Activated naive CD4-positive, alpha-beta T cell treated with anti-CD3 and anti-CD28 coated beads, Interleukin-2, amount 10 ng/mL, durations not matched to agents 7 days and 5 days (primary cell): ENCODE measurements at regions not wholly inside any gene's neighbourhood (a gene's known extent, or its start where the extent isn't known, plus 50 kb on each side); places are given as distances from the start of the nearest gene placed in this dataset.

Experiments used
- CTCF ChIA-PET: fragments of 350-600 bp; sonication (Branson Sonifier 250); formaldehyde crosslinking; loops from one replicate; lab custom pipeline; 2021; ENCODE audit warnings: antibody characterized with exemption; lab: Charles Lee
- DNase-seq: peaks from one replicate; pipeline ENCODE4 v3.0.0-alpha.2; 2020
- H3K27ac Mint-ChIP-seq: one replicate; pipeline ENCODE4 v1.8.0; 2021; ENCODE audit warnings: mild to moderate bottlenecking, moderate library complexity, mixed read lengths
- H3K27me3 Mint-ChIP-seq: one replicate; pipeline ENCODE4 v1.8.0; 2021; ENCODE audit warnings: mild to moderate bottlenecking, mixed read lengths
- H3K36me3 Mint-ChIP-seq: one replicate; pipeline ENCODE4 v1.8.0; 2021; ENCODE audit warnings: mixed read lengths
- H3K4me1 Mint-ChIP-seq: one replicate; pipeline ENCODE4 v1.8.0; 2021; ENCODE audit warnings: mixed read lengths
- H3K4me3 Mint-ChIP-seq: one replicate; pipeline ENCODE4 v1.8.0; 2021; ENCODE audit warnings: mild to moderate bottlenecking, moderate library complexity, mixed read lengths
- H3K9me3 Mint-ChIP-seq: one replicate; pipeline ENCODE4 v1.8.0; 2021; ENCODE audit warnings: mixed read lengths

DNA sequence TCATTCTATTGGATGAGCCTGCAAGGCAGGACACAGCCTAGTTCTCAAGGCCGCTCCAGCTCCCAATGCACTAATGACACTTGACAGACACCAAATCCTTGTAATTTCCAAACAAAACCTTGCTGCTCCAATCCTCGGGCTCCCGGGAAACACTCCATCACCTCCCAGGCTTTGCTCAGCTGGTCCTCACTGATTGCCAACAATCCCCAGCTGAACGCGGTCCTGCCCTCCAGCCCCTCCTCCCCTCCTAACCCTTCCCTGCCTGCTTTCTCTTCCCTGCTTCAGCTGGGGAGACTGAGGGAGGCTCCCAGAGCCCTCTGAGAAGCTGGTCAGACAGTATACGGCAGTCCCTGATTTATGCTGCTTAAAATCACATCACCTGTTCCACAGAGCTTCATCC lies 114.4 kb upstream of the TNR start:
- CTCF ChIA-PET: no interaction called here
- no peak overlapping the region for H3K4me3 Mint-ChIP-seq
- no peaks in the 10 kb centered on the region for H3K36me3 Mint-ChIP-seq
- no peak for DNase-seq
- no peaks in the 10 kb centered on the region for H3K9me3 Mint-ChIP-seq
- H3K27me3 Mint-ChIP-seq: peaks cover 18% of the 10 kb centered on the region
- no peaks in the 10 kb centered on the region for H3K4me1 Mint-ChIP-seq
- no peak overlapping the region for H3K27ac Mint-ChIP-seq

DNA sequence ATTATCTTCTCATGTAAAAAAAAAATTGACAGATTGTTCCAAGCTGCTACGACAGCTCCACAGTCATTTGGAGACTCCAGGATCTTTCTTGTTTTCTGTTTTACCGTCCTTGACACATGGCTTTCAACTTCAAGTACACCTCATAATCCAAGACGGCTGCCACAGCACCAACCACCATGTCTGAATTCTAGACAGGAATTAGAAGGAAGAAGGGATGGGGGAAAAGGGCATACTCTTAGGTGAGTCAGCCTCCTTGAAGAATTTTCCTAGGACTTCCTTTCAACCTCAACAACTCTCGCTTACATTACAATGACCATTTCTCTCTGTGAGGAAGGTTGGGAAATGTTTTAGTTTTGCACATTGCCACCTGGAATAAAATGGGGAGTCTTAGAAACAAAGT lies 110.3 kb upstream of the TNR start:
- Mint-ChIP-seq H3K36me3 (no peaks in the 10 kb centered on the region), H3K27me3 (peaks cover 22% of the 10 kb centered on the region), H3K4me3 (no peak overlapping the region), H3K4me1 (no peaks in the 10 kb centered on the region), H3K9me3 (no peaks in the 10 kb centered on the region), H3K27ac (no peak overlapping the region)
- DNase-seq: no peak
- CTCF ChIA-PET: no interaction called here

- CTCF ChIA-PET: no interaction called here
- Mint-ChIP-seq H3K9me3 (no peaks in the 10 kb centered on the region), H3K4me1 (no peaks in the 10 kb centered on the region), H3K4me3 (no peak overlapping the region), H3K27ac (no peak overlapping the region), H3K27me3 (peaks cover 14% of the 10 kb centered on the region), H3K36me3 (no peaks in the 10 kb centered on the region)
- no peak for DNase-seq
Observed at GRCh38 chr1:175851749-175852148, 108.4 kb upstream of the TNR start.

DNA sequence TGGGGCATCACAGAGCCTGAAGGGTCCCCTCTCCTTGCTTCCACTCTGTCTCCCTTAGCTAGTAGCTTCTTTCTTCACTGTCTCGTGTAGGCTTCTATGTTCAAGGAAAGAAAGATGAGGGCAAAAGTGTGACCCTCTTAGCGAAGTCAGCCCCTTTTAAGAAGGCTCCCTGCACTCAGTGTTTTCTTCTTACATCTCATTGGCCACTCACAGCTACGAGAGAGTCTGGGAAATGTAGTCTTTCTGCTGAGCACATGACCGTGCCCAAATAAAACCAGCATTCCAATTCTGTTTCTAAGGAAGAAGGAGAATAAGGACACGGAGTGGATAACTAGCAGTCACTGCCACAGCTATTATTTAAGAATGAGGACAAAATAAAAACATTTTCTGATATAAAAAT lies 104.9 kb upstream of the TNR start:
- Mint-ChIP-seq H3K27me3 (peaks cover 10% of the 10 kb centered on the region), H3K4me1 (no peaks in the 10 kb centered on the region), H3K4me3 (no peak overlapping the region), H3K9me3 (no peaks in the 10 kb centered on the region), H3K36me3 (no peaks in the 10 kb centered on the region), H3K27ac (no peak overlapping the region)
- DNase-seq: no peak
- CTCF ChIA-PET: no interaction called here

GRCh38 chr1:175845985-175846384 lies 102.6 kb upstream of the TNR start:
- Mint-ChIP-seq H3K4me3 (no peak overlapping the region), H3K27me3 (no peaks in the 10 kb centered on the region), H3K27ac (no peak overlapping the region), H3K4me1 (no peaks in the 10 kb centered on the region), H3K36me3 (no peaks in the 10 kb centered on the region), H3K9me3 (no peaks in the 10 kb centered on the region)
- no peak for DNase-seq
- CTCF ChIA-PET: no interaction called here

DNA sequence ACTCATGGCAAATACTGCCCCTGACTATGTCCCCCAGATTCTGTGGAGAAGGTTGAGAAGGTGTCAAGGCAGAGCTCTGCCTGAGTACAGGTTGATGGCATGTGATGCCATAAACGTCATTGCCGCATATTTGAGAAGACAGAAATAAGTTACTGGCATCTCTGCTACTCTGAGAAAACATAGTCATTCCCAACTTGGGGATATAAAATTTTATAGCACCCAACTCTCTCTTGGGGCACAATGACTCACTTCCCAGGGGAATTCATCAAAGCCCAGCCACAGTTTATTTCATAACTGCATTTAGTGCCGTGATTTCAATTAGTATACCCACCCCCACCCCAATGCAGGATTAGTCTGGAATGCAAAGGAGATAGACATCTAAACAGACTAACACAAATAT lies 101.9 kb upstream of the TNR start:
- CTCF ChIA-PET: no interaction called here
- Mint-ChIP-seq H3K4me1 (no peaks in the 10 kb centered on the region), H3K4me3 (no peak overlapping the region), H3K27me3 (no peaks in the 10 kb centered on the region), H3K36me3 (no peaks in the 10 kb centered on the region), H3K9me3 (no peaks in the 10 kb centered on the region), H3K27ac (no peak overlapping the region)
- DNase-seq: no peak

GRCh38 chr1:175844877-175845276 lies 101.5 kb upstream of the TNR start:
- no peak overlapping the region for H3K27ac Mint-ChIP-seq
- H3K27me3 Mint-ChIP-seq: no peaks in the 10 kb centered on the region
- no peak for DNase-seq
- no peaks in the 10 kb centered on the region for H3K4me1 Mint-ChIP-seq
- no peak overlapping the region for H3K4me3 Mint-ChIP-seq
- no peaks in the 10 kb centered on the region for H3K9me3 Mint-ChIP-seq
- CTCF ChIA-PET: no interaction called here
- H3K36me3 Mint-ChIP-seq: no peaks in the 10 kb centered on the region

DNA sequence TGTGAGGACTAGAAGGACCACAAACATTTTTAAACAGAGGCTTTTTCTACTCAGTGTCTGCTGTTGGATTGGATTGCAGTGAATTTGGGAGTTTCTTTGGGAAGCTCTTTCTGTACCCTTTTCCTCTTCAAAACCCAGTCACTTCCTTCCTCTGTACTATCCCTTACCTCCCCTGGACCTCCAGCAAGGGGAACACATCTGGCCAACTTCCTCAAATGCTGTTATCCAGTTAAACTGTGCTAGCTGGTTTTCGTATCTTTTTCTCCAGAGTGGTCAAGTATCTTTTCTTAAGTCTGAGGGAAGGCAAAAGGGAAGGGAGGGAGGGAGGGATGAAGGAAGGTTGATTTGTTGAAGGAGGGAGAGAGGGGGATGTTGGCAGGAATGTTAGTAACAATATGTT lies 99.2 kb upstream of the TNR start:
- CTCF ChIA-PET: no interaction called here
- no peak for DNase-seq
- H3K27me3 Mint-ChIP-seq: peaks cover 3% of the 10 kb centered on the region
- H3K27ac Mint-ChIP-seq: no peak overlapping the region
- H3K4me3 Mint-ChIP-seq: no peak overlapping the region
- no peaks in the 10 kb centered on the region for H3K9me3 Mint-ChIP-seq
- no peaks in the 10 kb centered on the region for H3K4me1 Mint-ChIP-seq
- H3K36me3 Mint-ChIP-seq: no peaks in the 10 kb centered on the region

DNA sequence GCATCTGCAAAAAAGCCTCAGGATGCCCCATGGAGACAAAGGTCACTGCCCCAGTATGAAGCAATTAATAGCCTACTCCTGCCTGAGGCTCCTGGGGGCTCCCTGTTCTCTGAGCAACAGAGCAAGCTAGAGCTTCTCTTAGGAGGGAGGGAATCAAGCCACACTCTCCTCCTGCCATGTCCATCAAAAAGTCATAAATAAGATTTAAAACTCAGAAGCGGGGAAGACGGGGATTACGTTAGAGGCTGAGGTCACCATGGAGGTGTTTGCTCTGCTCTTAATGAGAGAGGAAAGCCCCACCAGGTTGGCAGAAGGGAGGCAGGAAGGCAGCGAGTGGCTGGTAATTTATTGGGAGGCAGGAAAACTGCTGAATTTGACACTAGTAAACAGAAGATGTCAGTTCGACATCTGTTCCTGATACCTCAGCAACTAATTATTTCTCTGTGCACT lies 98.4 kb upstream of the TNR start:
- no peak overlapping the region for H3K27ac Mint-ChIP-seq
- no peaks in the 10 kb centered on the region for H3K36me3 Mint-ChIP-seq
- CTCF ChIA-PET: no interaction called here
- no peaks in the 10 kb centered on the region for H3K4me1 Mint-ChIP-seq
- DNase-seq: no peak
- peaks cover 3% of the 10 kb centered on the region for H3K27me3 Mint-ChIP-seq
- H3K4me3 Mint-ChIP-seq: no peak overlapping the region
- no peaks in the 10 kb centered on the region for H3K9me3 Mint-ChIP-seq

GRCh38 chr1:175840787-175841186 lies 97.4 kb upstream of the TNR start:
- Mint-ChIP-seq H3K27ac (no peak overlapping the region), H3K4me3 (no peak overlapping the region), H3K4me1 (no peaks in the 10 kb centered on the region), H3K36me3 (no peaks in the 10 kb centered on the region), H3K9me3 (no peaks in the 10 kb centered on the region), H3K27me3 (peaks cover 3% of the 10 kb centered on the region)
- CTCF ChIA-PET: no interaction called here
- DNase-seq: no peak

- Mint-ChIP-seq H3K27me3 (peaks cover 3% of the 10 kb centered on the region), H3K9me3 (no peaks in the 10 kb centered on the region), H3K4me1 (no peaks in the 10 kb centered on the region), H3K27ac (no peak overlapping the region), H3K4me3 (no peak overlapping the region), H3K36me3 (no peaks in the 10 kb centered on the region)
- DNase-seq: no peak
- CTCF ChIA-PET: no interaction called here
Observed at GRCh38 chr1:175839779-175840669, 96.6 kb upstream of the TNR start.

- DNase-seq: no peak
Observed at GRCh38 chr1:175834597-175834996, 91.2 kb upstream of the TNR start.

DNA sequence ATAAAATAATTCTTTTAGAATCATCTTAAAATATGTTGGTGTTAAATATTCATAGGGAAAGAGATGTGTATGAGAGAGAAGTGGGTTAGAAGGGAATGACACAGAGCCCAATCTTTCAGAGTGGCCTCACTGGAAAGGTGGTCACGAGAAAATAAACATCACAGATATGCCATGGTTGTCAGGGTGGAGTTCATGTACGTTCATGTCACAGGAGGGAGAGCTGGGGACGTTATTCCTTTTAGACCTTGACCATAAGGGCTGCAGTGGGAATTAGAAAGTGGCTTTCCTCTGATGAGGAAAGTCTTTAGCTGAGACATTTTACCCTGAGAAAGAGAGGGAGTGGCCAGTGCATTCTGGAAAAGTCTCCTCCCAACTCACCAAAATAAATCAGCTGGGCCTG lies 90.6 kb upstream of the TNR start:
- H3K27ac Mint-ChIP-seq: no peak overlapping the region
- no peaks in the 10 kb centered on the region for H3K4me1 Mint-ChIP-seq
- peaks cover 5% of the 10 kb centered on the region for H3K27me3 Mint-ChIP-seq
- H3K9me3 Mint-ChIP-seq: no peaks in the 10 kb centered on the region
- no peak for DNase-seq
- H3K36me3 Mint-ChIP-seq: no peaks in the 10 kb centered on the region
- CTCF ChIA-PET: no interaction called here
- H3K4me3 Mint-ChIP-seq: no peak overlapping the region

More at GRCh38 chr1:175834597-175834996, 91.2 kb upstream of the TNR start:
- Mint-ChIP-seq H3K4me3 (no peak overlapping the region), H3K27ac (no peak overlapping the region), H3K27me3 (peaks cover 6% of the 10 kb centered on the region), H3K4me1 (no peaks in the 10 kb centered on the region), H3K36me3 (no peaks in the 10 kb centered on the region), H3K9me3 (no peaks in the 10 kb centered on the region)
- CTCF ChIA-PET: no interaction called here

- Mint-ChIP-seq H3K27me3 (peaks cover 5% of the 10 kb centered on the region), H3K4me1 (no peaks in the 10 kb centered on the region), H3K4me3 (no peak overlapping the region), H3K27ac (no peak overlapping the region), H3K9me3 (no peaks in the 10 kb centered on the region), H3K36me3 (no peaks in the 10 kb centered on the region)
- CTCF ChIA-PET: no interaction called here
- DNase-seq: no peak
Observed at GRCh38 chr1:175833502-175833901, 90.1 kb upstream of the TNR start.

DNA sequence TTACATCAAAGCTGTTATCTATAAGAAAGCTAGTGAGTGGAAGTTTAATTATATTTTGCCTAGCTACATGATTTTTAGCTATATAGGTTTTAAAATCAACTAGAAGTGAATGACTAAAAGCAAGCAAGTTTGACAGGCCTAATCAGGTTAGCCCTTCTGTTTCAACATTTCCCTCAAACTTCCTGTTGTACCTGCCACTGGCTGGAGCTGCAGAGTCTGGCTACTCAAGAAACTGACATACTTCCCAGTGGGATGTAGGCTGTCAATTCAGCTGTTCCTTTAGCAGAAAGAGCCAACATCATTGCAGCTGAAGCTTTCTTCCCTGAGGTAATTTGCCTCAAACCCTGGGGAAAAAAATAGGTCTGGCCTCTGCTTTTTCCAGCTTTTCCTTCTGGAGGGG lies 87.1 kb upstream of the TNR start:
- CTCF ChIA-PET: no interaction called here
- H3K27me3 Mint-ChIP-seq: peaks cover 5% of the 10 kb centered on the region

More for the DNA sequence above, 87.1 kb upstream of the TNR start:
- Mint-ChIP-seq H3K36me3 (no peaks in the 10 kb centered on the region), H3K9me3 (no peaks in the 10 kb centered on the region), H3K27ac (no peak overlapping the region), H3K4me3 (no peak overlapping the region), H3K4me1 (no peaks in the 10 kb centered on the region)
- no peak for DNase-seq
